Activated T-helper 2 cell treated with anti-CD3 and anti-CD28 coated beads, Interferon-gamma antibody, Interleukin-2, Interleukin-4, amounts not matched to agents 10 μg/mL and 5 μg/mL and 100 μg/mL, durations not matched to agents 14 hours and 24 hours and 36 hours (primary cell): ENCODE measurements at regions not wholly inside any gene's neighbourhood (a gene's known extent, or its start where the extent isn't known, plus 50 kb on each side); places are given as distances from the start of the nearest gene placed in this dataset.
"Not testable (repeated sequence)": the region's sequence is repeated elsewhere in the genome, so short reads cannot be mapped to it uniquely, and the experiment has no call there.

ENCODE experiments used
- DNase-seq: peaks from one replicate; pipeline ENCODE4 v3.0.0; 2021; ENCODE audit warnings: low spot score
- H3K27ac Mint-ChIP-seq: one replicate; pipeline ENCODE4 v1.8.0; 2021; ENCODE audit warnings: mixed read lengths
- H3K27me3 Mint-ChIP-seq: one replicate; pipeline ENCODE4 v1.8.0; 2021; ENCODE audit warnings: low read depth, mixed read lengths
- H3K36me3 Mint-ChIP-seq: one replicate; pipeline ENCODE4 v1.8.0; 2021; ENCODE audit warnings: low read depth, mixed read lengths
- H3K4me1 Mint-ChIP-seq: one replicate; pipeline ENCODE4 v1.8.0; 2021; ENCODE audit warnings: low read depth, mixed read lengths
- H3K4me3 Mint-ChIP-seq: one replicate; pipeline ENCODE4 v1.8.0; 2021; ENCODE audit warnings: low read depth, mild to moderate bottlenecking, moderate library complexity, mixed read lengths
- H3K9me3 Mint-ChIP-seq: one replicate; pipeline ENCODE4 v1.8.0; 2021; ENCODE audit warnings: mixed read lengths
- intact Hi-C: fragments of 100-400 bp; cut with micrococcal nuclease; formaldehyde crosslinking; loops from one replicate; pipeline ENCODE4 v1.15.1; 2023

DNA sequence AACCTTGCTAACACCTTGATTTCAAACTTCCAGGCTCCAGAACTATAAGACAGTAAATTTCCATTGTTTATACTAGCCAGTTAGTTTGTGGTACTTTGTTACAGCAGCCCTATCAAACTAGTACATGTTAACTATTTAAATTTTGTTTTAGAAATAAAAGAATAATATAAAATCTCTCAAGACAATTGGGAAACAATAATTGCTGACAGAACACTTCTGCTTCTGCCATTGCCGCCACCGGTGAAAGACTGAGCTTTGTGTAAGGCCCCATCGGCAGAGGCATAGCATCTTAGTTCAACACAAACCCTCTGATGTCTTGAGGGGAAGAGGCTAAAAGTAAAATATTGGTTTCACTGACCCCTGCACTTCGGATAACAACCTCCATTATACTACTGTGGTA is 1607.1 kb upstream of the SEL1L start:
- Mint-ChIP-seq H3K27me3 (no peaks in the 10 kb centered on the region), H3K9me3 (peaks cover 33% of the 10 kb centered on the region), H3K4me3 (no peak overlapping the region), H3K27ac (no peak overlapping the region), H3K4me1 (no peaks in the 10 kb centered on the region), H3K36me3 (no peaks in the 10 kb centered on the region)
- DNase-seq: no peak
- intact Hi-C loops: no loop called here

DNA sequence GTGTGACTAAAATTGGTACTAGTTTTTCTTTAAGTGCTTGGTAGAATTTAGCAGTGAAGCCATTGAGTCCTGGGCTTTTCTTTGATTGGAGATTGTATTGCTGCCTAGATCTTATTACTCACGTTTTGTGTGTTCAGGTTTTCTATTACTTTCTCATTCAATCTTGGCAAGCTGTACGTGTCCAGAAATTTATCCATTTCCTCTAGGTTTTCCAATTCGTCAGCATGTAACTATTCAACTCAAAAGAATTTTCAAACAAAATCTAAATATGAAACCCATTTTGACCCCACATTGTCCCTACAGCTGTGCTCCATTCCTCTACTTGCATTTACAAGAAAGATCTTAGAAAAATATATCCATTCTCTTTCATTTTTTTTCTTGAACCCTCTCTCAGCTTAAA is 1613.4 kb upstream of the SEL1L start:
- intact Hi-C loops: no loop called here
- Mint-ChIP-seq H3K9me3 (peaks cover 44% of the 10 kb centered on the region), H3K27ac (no peak overlapping the region), H3K4me1 (no peaks in the 10 kb centered on the region), H3K4me3 (no peak overlapping the region), H3K27me3 (no peaks in the 10 kb centered on the region), H3K36me3 (no peaks in the 10 kb centered on the region)
- no peak for DNase-seq

DNA sequence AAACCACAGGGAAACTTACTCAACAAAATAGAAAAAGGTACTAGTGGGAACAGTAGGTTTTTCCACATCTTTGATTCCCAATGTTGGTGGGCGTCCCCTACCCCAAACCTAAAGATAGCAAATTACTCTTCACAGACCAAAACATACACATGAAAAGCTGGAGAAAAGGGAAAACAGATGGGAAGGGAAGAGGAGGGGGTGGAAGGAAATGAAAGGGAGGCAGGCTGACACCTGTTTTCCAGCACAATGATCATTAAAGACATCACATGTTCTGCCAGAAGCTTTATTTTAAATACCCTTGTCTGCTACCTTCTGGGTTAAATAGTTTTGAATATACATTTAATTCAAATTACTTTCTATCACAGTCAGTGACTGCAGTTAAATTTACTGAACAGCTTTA is 1617.9 kb upstream of the SEL1L start:
- Mint-ChIP-seq H3K4me1 (no peaks in the 10 kb centered on the region), H3K27me3 (no peaks in the 10 kb centered on the region), H3K4me3 (no peak overlapping the region), H3K9me3 (peaks cover 43% of the 10 kb centered on the region), H3K36me3 (no peaks in the 10 kb centered on the region), H3K27ac (no peak overlapping the region)
- intact Hi-C loops: no loop called here
- DNase-seq: no peak

DNA sequence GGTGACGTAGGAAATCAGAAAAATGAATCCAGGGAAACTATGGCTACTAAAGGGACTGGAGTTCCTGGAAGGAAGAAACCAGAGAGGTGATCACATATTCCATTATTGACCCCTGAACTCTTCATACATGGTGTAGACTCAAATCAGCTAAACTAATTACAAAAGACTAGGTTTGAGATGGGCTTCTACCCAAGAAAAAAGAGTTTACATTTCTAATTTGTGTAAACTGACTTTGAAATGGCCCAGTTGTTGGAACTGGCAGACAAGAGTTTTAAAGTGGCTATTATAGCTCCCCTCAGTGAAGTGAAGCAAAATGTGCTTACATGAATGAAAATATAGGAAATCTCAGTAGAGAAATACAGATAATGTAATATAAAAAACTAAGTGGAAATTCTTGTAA is 1619.4 kb upstream of the SEL1L start:
- H3K4me1 Mint-ChIP-seq: no peaks in the 10 kb centered on the region
- intact Hi-C loops: no loop called here
- no peak overlapping the region for H3K4me3 Mint-ChIP-seq

DNA sequence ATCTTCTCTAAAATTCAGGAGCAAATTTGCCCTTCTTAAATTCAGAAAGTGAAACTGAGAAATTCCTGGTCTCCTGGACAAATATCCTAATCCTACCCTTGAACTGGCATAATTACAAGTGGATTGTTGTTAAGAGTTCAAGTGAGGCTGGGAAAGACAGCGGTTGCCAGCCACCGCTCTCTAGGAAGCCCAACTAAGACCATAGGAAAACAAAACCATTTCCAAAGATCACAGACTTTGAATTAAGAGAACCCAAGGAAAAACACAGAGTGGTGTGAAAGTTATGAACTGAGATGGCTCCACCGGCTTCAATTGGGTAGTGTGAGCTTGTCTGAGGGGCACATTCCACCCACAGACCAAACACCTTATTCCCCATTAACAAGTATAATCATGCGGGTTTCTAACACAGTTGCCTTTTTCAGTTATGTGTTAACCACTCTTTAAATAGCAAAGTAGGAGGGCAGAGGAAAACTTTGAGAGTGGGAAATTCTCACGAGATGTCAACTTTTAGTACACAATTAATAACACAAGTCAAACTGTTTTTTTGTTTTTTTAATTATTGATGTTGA is 1628.8 kb upstream of the SEL1L start:
- DNase-seq: no peak
- Mint-ChIP-seq H3K27me3 (no peaks in the 10 kb centered on the region), H3K36me3 (no peaks in the 10 kb centered on the region), H3K4me3 (no peak overlapping the region), H3K4me1 (no peaks in the 10 kb centered on the region), H3K9me3 (peaks cover 12% of the 10 kb centered on the region), H3K27ac (no peak overlapping the region)
- intact Hi-C loops: no loop called here

More for the DNA sequence above, 1619.4 kb upstream of the SEL1L start:
- Mint-ChIP-seq H3K27ac (no peak overlapping the region), H3K36me3 (no peaks in the 10 kb centered on the region), H3K9me3 (peaks cover 39% of the 10 kb centered on the region), H3K27me3 (no peaks in the 10 kb centered on the region)
- DNase-seq: no peak

DNA sequence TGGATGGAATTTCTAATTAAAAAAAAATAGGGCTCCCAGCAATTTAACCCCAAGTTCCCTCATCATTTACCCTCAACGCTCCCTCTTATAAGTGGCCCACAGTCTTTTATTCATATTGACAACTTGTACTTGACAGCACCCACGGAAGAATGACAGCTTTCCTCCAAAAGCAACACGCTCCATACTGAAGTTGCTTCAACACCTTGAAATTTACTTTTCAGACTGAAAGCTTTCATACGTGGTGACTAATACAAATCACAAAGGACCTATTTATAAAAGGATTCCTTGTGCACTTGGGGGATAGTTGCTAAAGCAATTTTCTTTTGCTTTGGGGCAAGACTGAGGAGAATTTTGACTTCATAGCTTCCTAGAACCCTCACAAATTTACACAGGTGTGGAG is 1629.4 kb upstream of the SEL1L start:
- no peak for DNase-seq
- H3K36me3 Mint-ChIP-seq: no peaks in the 10 kb centered on the region
- intact Hi-C loops: no loop called here
- H3K4me1 Mint-ChIP-seq: no peaks in the 10 kb centered on the region
- H3K27me3 Mint-ChIP-seq: no peaks in the 10 kb centered on the region
- no peak overlapping the region for H3K27ac Mint-ChIP-seq
- no peak overlapping the region for H3K4me3 Mint-ChIP-seq
- peaks cover 12% of the 10 kb centered on the region for H3K9me3 Mint-ChIP-seq

DNA sequence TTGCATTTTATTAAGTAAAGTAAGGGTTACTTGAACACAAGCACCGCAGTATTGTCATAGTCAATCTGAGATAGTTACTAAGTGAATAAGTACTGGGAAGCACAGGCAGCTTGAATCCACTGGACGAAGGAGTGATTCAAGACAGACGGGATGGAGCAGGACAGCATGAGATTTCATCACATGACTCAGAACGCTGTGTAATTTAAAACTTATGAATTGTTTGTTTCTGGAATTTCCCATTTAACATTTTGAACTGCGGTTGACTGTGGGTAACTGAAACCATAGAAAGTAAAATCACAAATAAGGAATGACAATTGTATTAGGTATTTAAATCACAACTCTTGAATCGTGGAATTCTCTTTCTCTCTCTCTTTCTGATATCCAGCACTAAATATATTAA is 1630.4 kb upstream of the SEL1L start:
- no peak for DNase-seq
- H3K4me3 Mint-ChIP-seq: no peak overlapping the region
- peaks cover 12% of the 10 kb centered on the region for H3K9me3 Mint-ChIP-seq
- H3K27me3 Mint-ChIP-seq: no peaks in the 10 kb centered on the region
- no peaks in the 10 kb centered on the region for H3K4me1 Mint-ChIP-seq
- intact Hi-C loops: no loop called here
- no peak overlapping the region for H3K27ac Mint-ChIP-seq
- no peaks in the 10 kb centered on the region for H3K36me3 Mint-ChIP-seq

DNA sequence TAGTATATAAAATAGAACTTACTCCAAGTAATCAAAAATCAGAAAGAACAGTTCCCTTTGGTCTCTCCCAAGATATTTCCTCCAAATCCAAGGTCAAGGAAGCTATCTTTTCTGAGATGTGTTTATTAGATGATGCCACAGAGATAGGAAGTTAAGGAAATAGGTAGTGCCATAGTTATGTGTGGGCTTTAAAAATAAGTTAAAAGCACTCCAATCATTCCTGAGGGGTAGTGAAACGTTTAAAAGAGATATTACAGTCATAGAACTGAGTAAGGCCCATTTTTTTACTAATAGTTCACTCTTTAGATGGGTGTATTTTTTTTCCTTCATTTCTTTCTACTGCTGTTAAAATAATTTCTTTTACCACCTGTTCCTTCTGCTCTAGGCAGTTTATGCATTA is 1630.9 kb upstream of the SEL1L start:
- DNase-seq: no peak
- Mint-ChIP-seq H3K4me1 (no peaks in the 10 kb centered on the region), H3K9me3 (peaks cover 12% of the 10 kb centered on the region), H3K36me3 (no peaks in the 10 kb centered on the region), H3K27ac (no peak overlapping the region), H3K4me3 (no peak overlapping the region), H3K27me3 (no peaks in the 10 kb centered on the region)
- intact Hi-C loops: no loop called here

DNA sequence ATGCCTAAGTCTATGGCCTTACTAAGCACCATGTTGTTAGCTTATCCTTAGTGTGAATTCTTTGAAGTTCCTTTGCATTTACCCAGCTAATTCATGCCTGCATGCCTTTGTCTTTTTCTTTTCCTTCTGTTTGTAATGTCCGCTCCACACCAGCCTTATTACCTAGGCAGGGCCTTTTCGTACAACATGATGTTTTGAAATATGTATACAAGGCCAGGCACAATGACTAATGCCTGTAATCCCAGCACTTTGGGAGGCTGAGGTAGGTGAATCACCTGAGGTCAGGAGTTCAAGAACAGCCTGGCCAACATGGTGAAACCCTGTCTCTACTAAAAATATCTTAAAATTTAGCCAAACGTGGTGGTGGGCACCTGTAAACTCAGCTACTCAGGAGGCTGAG is 1636.5 kb upstream of the SEL1L start:
- no peak for DNase-seq
- H3K4me3 Mint-ChIP-seq: no peak overlapping the region
- H3K36me3 Mint-ChIP-seq: no peaks in the 10 kb centered on the region
- intact Hi-C loops: no loop called here
- no peak overlapping the region for H3K27ac Mint-ChIP-seq
- H3K27me3 Mint-ChIP-seq: no peaks in the 10 kb centered on the region
- H3K4me1 Mint-ChIP-seq: no peaks in the 10 kb centered on the region
- H3K9me3 Mint-ChIP-seq: peaks cover 28% of the 10 kb centered on the region

DNA sequence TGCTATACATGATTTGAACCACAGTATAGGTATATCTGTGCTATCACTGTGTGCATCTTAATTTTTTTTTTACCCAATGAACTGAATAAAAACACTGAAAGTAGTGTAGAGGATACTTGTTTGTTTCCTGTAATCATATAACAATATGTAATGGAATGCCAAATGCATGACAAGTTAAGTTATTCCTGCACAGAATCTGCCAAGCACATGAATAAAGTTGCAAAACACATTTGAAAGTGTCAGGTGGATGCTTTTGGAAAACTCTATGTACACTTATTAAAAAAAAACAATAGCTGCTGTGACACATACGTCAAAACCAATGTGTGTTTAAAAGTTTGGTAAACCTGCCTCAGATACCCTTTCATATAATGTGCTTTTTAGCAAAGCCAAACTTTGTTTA is 1638.1 kb upstream of the SEL1L start:
- no peaks in the 10 kb centered on the region for H3K36me3 Mint-ChIP-seq
- no peaks in the 10 kb centered on the region for H3K27me3 Mint-ChIP-seq
- no peak overlapping the region for H3K27ac Mint-ChIP-seq
- H3K9me3 Mint-ChIP-seq: peaks cover 23% of the 10 kb centered on the region
- no peak for DNase-seq
- no peak overlapping the region for H3K4me3 Mint-ChIP-seq
- intact Hi-C loops: no loop called here
- H3K4me1 Mint-ChIP-seq: no peaks in the 10 kb centered on the region

DNA sequence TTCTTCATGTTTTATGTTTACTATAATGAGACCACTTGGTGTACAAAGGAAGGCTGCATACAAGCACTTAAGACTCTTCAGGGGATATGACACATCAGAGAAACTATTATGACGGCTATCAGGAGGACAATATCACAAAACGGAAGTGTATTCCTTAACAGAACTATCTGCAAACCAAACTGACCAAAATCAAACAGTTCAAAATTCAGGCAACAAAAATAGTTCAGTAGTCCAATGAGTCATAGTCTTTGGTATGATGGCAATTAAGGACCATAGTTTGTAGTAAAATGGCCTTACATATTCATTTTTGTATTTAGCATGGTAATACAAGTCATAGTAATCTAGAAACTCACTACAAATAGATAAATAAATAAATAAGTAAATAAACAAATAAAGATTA is 1638.7 kb upstream of the SEL1L start:
- intact Hi-C loops: no loop called here
- Mint-ChIP-seq H3K9me3 (peaks cover 19% of the 10 kb centered on the region), H3K27ac (no peak overlapping the region), H3K27me3 (no peaks in the 10 kb centered on the region), H3K4me3 (no peak overlapping the region), H3K36me3 (no peaks in the 10 kb centered on the region), H3K4me1 (no peaks in the 10 kb centered on the region)
- DNase-seq: no peak

DNA sequence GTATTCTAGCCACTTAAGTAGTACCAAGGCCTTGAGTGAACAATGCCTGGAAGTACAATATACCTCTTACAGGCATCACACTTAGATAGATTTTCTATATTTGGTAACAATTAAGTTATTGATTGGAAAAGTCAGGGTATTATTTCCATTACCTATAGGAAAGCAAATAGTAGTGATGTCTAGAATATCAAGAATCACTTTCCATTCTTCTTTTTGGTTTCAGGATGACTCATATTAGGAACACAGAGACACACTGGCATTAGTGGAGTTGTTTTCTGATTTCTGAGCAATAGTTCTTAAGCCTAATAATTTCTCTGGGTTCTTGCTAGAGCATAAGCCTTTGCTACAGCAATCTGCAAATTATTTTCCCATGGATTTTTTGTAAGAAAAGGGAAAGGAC is 1640.0 kb upstream of the SEL1L start:
- H3K36me3 Mint-ChIP-seq: no peaks in the 10 kb centered on the region
- H3K9me3 Mint-ChIP-seq: peaks cover 19% of the 10 kb centered on the region
- no peaks in the 10 kb centered on the region for H3K4me1 Mint-ChIP-seq
- intact Hi-C loops: no loop called here
- H3K27me3 Mint-ChIP-seq: no peaks in the 10 kb centered on the region
- no peak overlapping the region for H3K27ac Mint-ChIP-seq
- no peak overlapping the region for H3K4me3 Mint-ChIP-seq
- DNase-seq: no peak

DNA sequence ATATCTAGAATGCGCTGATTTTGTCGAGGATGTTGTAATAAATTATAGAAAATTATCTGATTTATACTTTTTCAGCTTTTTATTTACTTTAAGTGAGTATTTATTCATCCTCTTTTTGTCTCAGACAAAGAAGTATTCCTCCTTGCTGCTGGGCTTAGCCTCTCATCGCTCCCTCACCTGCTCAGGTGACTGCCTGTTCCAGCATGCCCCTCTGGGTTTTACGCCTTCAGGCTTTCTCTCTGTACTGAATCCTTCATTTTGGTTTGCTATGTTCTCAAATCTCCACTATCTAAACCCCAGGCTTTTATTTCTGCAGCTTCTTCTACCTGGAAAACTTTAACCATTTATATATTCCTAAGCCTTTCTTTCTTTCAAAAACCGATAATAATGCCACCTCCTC is 1650.9 kb upstream of the SEL1L start:
- DNase-seq: no peak
- Mint-ChIP-seq H3K4me1 (no peaks in the 10 kb centered on the region), H3K36me3 (no peaks in the 10 kb centered on the region), H3K9me3 (peaks cover 43% of the 10 kb centered on the region), H3K27ac (no peak overlapping the region), H3K27me3 (no peaks in the 10 kb centered on the region), H3K4me3 (no peak overlapping the region)
- intact Hi-C loops: no loop called here

DNA sequence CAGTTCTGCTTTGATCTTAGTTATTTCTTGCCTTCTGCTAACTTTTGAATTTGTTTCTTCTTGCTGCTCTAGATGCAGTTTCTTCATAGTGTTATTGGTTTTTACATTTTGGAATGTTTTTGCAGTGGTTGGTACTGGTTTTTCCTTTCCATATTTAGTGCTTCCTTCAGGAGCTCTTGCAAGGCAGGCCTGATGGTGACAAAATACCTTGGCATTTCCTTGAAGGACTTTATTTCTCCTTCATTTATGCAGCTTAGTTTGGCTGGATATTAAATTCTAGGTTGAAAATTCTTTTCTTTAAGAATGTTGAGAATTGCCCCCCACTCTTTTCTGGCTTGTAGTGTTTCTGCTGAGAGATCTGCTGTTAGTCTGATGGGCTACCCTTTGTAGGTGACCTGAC is 1654.7 kb upstream of the SEL1L start:
- H3K36me3 Mint-ChIP-seq, H3K4me3 Mint-ChIP-seq, intact Hi-C loops, H3K27ac Mint-ChIP-seq, DNase-seq, H3K4me1 Mint-ChIP-seq, H3K27me3 Mint-ChIP-seq: not testable (repeated sequence)
- H3K9me3 Mint-ChIP-seq: peaks cover 41% of the 10 kb centered on the region
